ENCODE measurements at regions not wholly inside any gene's neighbourhood (a gene's known extent, or its start where the extent isn't known, plus 50 kb on each side); places are given as distances from the start of the nearest gene placed in this dataset.

- H3K36me3 ChIP-seq, result no peaks in the 10 kb centered on the region
- H3K9me3 ChIP-seq, result peaks cover 5% of the 10 kb centered on the region
- peaks cover 6% of the 10 kb centered on the region for H3K4me1 ChIP-seq
- no peak overlapping the region for H3K4me3 ChIP-seq
- TF ChIP-seq EP300 (IDR thresholded peaks at IDR 0.05) (no peak), POLR2AphosphoS5 (IDR thresholded peaks at IDR 0.05) (no peak), CTCF (IDR thresholded peaks at IDR 0.05) (no peak), POLR2A (IDR thresholded peaks at IDR 0.05) (no peak)
- DNase-seq (ENCODE audit: low spot score in 2 of 2), result no peak
- H3K27ac ChIP-seq, result no peak overlapping the region
- no peaks in the 10 kb centered on the region for H3K27me3 ChIP-seq
- WGBS, result 93% methylated on average over 3 of the region's 3 CpGs
Measured at GRCh38 chr4:14835708-14836425, 166.4 kb upstream of the CPEB2 start.

GRCh38 chr4:14837860-14838259 is 164.4 kb upstream of the CPEB2 start:
- peaks cover 5% of the 10 kb centered on the region for H3K9me3 ChIP-seq
- no peak overlapping the region for H3K4me3 ChIP-seq
- no peaks in the 10 kb centered on the region for H3K36me3 ChIP-seq
- H3K27ac ChIP-seq, result no peak overlapping the region
- TF ChIP-seq POLR2AphosphoS5 (IDR thresholded peaks at IDR 0.05), result no peak
- TF ChIP-seq EP300 (IDR thresholded peaks at IDR 0.05), result no peak
- TF ChIP-seq CTCF (IDR thresholded peaks at IDR 0.05), result no peak
- TF ChIP-seq POLR2A (IDR thresholded peaks at IDR 0.05), result no peak
- peaks cover 3% of the 10 kb centered on the region for H3K4me1 ChIP-seq
- no peak for DNase-seq (ENCODE audit: low spot score in 2 of 2)
- 77% methylated on average over 4 of the region's 4 CpGs for WGBS
- H3K27me3 ChIP-seq, result no peaks in the 10 kb centered on the region

GRCh38 chr4:14841801-14842768 is 160.2 kb upstream of the CPEB2 start:
- WGBS, result 58% methylated on average over 6 of the region's 6 CpGs
- no peak for TF ChIP-seq CTCF (IDR thresholded peaks at IDR 0.05)
- TF ChIP-seq POLR2AphosphoS5 (IDR thresholded peaks at IDR 0.05), result no peak
- no peak for TF ChIP-seq POLR2A (IDR thresholded peaks at IDR 0.05)
- no peak for TF ChIP-seq EP300 (IDR thresholded peaks at IDR 0.05)
- Histone ChIP-seq H3K27me3 (no peaks in the 10 kb centered on the region), H3K27ac (no peak overlapping the region), H3K4me1 (peaks cover 3% of the 10 kb centered on the region), H3K4me3 (no peak overlapping the region), H3K36me3 (no peaks in the 10 kb centered on the region), H3K9me3 (peaks cover 5% of the 10 kb centered on the region)
- DNase-seq (ENCODE audit: low spot score in 2 of 2), result no peak

GRCh38 chr4:14842964-14843630 is 159.2 kb upstream of the CPEB2 start:
- Histone ChIP-seq H3K4me1 (peaks cover 3% of the 10 kb centered on the region), H3K27me3 (no peaks in the 10 kb centered on the region), H3K36me3 (no peaks in the 10 kb centered on the region), H3K4me3 (no peak overlapping the region), H3K9me3 (peaks cover 5% of the 10 kb centered on the region), H3K27ac (no peak overlapping the region)
- TF ChIP-seq POLR2AphosphoS5 (IDR thresholded peaks at IDR 0.05), result no peak
- no peak for TF ChIP-seq CTCF (IDR thresholded peaks at IDR 0.05)
- TF ChIP-seq POLR2A (IDR thresholded peaks at IDR 0.05), result no peak
- TF ChIP-seq EP300 (IDR thresholded peaks at IDR 0.05), result no peak
- no peak for DNase-seq (ENCODE audit: low spot score in 2 of 2)
- 97% methylated on average over 2 of the region's 2 CpGs for WGBS
